Posterior vena cava (tissue), 2 donors: ENCODE measurements at regions not wholly inside any gene's neighbourhood (a gene's known extent, or its start where the extent isn't known, plus 50 kb on each side); places are given as distances from the start of the nearest gene placed in this dataset.
"Not testable (repeated sequence)": the region's sequence is repeated elsewhere in the genome, so short reads cannot be mapped to it uniquely, and the experiment has no call there.

Experiments used
- DNase-seq: peaks from one replicate; pipeline ENCODE4 v3.0.0-alpha.2; 2020; ENCODE audit warnings: low spot score
- intact Hi-C, 2 donors: fragments of 100-400 bp; cut with DNase I; formaldehyde crosslinking; loops; one replicate each; pipeline versions ENCODE4 v1.14.1 to v1.14.2; 2022 to 2023
- donor health status: DM: yes; HTN: yes; CAD: no.
- donor health status: DM: yes; HTN: yes; CAD: no.

DNA sequence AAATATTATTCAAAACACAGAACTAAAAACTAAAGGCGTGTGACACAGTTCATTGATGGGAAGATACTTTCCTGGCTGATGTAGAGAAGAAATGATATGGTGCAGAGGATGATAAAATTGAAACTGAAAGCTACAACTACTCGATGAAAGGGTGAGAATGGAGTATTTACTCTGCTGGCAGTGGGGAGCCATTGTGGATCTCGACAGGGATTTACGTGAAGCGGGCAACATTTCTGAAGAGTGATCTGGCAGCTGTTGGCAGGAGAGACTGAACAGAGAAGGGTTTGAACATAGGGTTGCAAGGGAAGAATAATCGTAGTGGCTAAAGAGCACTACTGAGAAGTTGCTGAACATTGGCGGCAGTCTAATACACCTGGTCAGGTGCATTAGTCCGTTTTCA, 464.9 kb downstream of the PDZRN4 start:
- no peak for DNase-seq
- intact Hi-C loops, result no loop called here

DNA sequence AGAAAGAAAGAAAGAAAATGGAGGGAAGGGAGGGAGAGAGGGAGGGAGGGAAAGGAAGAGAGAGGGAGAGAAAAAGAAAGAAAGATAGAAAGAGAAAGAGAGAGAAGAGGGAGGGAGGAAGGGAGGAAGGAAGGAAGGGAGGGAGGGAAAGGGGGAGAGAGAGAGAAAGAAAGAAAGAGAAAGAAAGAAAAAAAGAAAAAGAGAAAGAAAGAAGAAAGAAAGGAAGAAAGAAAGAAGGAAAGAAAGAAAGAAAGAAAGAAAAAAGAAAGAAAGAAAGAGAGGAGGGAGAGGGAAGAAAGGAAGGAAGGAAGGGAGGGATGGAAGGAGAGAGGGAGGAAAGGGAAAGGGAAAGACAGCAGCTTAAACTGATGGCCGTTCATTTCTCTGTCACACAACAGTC, 457.5 kb downstream of the PDZRN4 start:
- intact Hi-C loops, result no loop called here
- DNase-seq, result no peak

DNA sequence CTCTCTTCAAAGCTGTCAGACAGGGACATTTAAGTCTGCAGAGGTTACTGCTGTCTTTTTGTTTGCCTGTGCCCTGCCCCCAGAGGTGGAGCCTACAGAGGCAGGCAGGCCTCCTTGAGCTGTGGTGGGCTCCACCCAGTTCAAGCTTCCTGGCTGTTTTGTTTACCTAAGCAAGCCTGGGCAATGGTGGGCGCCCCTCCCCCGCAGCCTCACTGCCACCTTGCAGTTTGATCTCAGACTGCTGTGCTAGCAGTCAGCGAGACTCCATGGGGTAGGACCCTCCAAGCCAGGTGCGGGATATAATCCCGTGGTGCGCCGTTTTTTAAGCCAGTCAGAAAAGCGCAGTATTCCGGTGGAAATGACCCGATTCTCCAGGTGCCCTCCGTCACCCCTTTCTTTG, 454.7 kb downstream of the PDZRN4 start:
- intact Hi-C loops, DNase-seq: not testable (repeated sequence)

DNA sequence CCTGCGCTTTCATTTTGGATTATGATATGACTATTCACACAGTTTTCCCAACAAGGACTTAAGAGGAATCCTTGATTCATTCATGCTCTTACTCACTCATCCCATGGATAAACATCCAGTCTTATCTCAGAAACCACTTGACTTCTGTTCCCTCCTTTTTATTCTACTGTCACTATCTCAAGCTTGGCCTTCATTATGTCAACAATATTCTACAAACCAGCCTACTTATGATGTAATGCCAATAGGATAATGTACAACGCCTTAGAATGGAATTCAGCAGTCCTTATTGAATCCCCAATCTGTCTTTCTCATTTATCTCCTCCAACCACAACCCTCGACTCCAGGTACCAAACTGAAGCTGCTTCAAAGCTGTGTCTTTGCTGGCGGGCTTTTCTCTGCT, 448.5 kb downstream of the PDZRN4 start:
- intact Hi-C loops, result no loop called here
- DNase-seq, result no peak

DNA sequence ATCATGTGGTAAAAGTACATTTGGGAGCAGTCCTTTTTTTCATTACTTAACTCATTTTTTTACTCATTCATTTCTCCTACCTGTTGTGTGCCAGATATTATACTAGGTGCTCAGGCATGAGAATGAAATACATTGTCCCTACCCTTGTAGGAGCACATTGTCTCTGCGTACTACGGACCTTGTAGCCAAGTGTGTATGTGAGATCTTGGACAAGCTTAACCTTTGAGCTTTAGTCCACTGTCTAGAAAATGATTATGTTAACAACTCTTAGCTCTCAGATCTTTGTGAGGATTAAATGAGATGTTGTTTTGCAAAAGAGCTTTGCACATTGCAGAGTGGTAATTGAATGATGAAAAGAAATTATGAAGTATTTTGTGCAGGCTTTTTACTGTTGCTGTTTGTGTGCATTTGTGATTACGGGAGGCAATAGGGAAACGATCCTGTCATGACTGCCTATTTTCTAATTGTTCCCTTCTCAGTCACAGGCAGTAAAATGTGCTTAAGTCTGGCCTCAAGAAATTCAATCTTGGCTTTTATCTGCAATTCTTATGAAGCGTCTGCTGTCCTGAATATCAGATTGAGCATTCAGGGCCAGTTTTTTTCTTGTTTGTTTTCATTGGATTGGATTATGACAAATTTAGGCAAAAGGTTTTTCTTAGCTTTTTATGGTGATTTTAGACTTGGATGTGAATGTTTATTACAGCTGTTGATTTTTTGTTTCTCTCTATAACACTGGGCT, 447.7 kb downstream of the PDZRN4 start:
- intact Hi-C loops, result no loop called here
- DNase-seq, result no peak

DNA sequence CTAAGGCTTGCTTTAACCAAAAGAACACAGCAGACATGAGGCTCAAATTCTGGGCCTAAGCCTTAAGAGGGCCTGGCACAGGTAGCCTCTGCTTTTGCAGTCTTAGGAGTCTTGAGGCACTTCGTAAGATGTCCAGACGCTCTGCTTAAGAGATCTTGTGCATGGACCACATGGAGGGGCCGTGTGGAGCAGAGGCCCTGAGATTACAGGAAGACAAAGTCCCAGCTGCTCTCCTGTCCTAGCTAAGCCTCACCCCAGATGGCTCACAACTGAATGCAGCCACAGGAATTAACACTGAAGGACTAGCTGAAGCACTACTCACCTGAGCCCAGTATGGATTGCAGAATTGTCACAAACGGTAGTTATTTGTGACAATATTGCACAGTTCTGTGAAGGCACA, 446.0 kb downstream of the PDZRN4 start:
- intact Hi-C loops, result no loop called here
- DNase-seq, result no peak

DNA sequence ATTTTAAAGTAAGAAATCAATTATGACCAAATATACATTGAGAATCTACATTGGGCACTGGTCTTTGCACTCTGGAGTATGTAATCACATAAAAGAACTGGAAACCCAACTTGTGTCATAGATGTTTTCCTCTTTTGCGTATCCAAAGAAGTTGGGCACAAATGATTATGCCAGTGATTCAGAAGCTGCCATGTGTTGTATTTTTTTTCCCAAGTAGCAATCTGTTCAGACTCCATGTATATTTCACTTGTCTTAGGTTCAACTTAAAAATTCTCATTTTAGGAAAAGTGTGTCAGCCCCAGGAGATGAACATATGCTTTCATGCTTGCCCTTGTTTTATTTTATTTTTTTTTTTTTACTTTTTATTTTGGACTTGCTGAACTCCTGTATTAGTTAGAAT, 441.5 kb downstream of the PDZRN4 start:
- no peak for DNase-seq

DNA sequence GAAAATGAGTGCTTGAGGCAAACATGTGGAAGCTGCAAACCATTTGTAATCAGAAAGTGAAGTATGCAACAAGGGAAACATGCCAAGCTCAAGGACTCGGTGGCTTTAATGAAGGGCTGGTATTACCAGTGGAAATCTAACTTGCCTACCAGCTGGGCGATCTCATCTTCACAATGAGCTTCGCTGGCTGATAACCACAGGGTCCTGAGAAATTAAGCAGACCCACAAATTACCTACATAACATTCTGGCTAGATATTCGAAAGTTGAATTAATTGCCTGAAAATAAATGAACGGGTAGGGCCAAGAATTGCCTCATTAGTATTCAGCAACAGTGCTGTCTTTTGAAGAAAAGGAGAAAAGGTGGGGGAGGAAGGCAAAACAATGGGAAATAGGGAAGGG, 439.4 kb downstream of the PDZRN4 start:
- no peak for DNase-seq
- intact Hi-C loops, result no loop called here

More for the DNA sequence above, 441.5 kb downstream of the PDZRN4 start:
- intact Hi-C loops, result no loop called here

DNA sequence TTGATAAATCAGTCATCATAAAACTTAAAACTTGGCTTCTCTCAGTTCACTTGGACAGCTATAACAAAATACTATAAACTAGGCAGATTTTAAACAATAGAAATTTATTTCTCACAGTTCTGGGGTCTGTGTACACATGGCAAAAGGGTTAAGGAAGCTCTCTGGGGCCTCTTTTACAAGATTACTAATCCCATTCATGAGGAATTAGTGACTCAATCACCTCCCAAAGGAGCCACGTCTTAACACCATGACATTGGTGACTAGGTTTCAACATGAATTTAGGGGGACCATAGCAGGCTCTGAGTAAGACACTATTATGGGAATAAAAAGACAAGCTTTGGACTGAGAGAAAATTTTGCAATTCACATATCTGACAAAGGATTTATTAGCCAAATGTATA, 436.5 kb downstream of the PDZRN4 start:
- DNase-seq, result no peak
- intact Hi-C loops, result no loop called here
